LoVo (cell line): ENCODE measurements at regions not wholly inside any gene's neighbourhood (a gene's known extent, or its start where the extent isn't known, plus 50 kb on each side); places are given as distances from the start of the nearest gene placed in this dataset.
"Not testable (repeated sequence)": the region's sequence is repeated elsewhere in the genome, so short reads cannot be mapped to it uniquely, and the experiment has no call there.

ENCODE experiments used
- DNase-seq: peaks from one replicate; pipeline ENCODE4 v3.0.0-alpha.2; 2016; ENCODE audit warnings: low spot score

- DNase-seq: no peak
These were observed 203.4 kb upstream of the NMUR2 start for GRCh38 chr5:152608458-152608857.

- no peak for DNase-seq
These were observed 214.7 kb upstream of the NMUR2 start for GRCh38 chr5:152619756-152620155.

DNA sequence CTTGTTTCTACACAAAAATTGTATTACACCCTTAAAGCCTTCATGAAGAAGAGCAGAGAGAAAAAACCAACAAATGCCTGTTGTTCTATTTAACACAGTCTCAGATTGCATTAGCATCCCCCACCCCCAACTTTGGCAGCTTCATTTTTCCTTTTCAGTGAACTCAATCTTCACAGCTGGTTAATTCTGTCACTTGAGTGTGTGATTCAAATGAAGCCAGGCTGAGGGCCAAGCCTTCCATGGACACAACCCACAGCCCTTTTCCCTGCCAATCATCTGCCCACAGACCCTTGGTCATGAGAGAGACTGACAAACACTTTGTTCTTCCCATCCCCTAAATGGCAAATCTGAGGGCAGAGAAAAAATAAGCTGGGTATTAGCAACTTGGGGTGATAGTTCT, 217.5 kb upstream of the NMUR2 start:
- DNase-seq: no peak

DNA sequence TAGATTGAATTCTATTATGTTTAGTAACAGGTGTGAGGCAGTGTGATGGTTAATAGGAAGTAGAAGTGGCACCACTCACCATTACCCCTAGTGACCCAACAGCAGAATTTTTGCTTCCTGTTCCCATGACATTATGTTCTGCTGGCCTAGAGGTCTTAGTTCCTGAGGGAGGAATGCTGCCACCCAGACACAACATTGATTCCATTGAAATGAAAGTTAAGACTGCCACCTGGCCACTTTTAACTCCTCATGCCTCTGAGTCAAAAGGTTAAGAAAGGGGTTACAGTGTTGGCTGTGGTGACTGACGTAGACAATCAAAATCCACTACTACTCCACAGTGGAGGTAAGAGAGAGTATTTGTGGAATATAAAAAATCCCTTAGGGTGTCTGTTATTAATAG, 218.9 kb upstream of the NMUR2 start:
- DNase-seq: no peak

DNA sequence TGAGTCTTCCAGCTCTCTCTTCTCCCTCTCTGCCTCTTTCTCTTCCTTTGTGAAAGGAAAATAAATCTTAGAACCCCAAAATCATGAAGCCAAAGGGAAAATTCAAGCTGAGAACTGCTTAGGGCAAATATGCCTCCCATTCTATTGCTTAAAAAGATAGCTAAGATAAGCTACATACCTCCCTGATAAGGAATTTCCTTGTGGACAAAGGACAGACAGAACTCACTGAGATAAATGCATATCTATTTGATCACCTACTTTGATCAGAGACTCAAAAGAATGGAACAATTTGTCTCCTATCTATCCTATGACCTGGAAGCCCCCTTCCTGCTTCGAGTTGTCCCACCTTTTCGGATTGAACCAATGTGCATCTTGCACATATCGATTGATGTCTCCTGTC, 220.6 kb upstream of the NMUR2 start:
- no peak for DNase-seq

DNA sequence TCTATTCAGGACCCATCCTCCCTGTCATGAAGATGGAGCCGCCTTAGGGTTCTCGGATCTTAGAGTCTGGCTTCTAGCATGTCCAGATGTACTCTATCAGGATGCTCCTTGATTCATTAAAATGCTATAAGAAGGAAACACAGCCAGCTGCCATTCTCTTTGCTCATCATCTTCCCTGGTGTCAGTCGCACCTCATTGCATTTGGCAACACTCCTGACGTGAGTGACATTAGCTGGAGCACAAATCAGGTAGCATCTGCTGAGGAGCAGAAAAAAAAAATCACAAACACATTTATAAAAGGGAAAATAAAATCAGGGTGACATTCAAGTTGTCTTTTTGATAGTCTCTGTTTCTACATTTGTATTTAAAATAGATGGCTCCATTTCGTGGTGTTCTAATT, 226.1 kb upstream of the NMUR2 start:
- no peak for DNase-seq

DNA sequence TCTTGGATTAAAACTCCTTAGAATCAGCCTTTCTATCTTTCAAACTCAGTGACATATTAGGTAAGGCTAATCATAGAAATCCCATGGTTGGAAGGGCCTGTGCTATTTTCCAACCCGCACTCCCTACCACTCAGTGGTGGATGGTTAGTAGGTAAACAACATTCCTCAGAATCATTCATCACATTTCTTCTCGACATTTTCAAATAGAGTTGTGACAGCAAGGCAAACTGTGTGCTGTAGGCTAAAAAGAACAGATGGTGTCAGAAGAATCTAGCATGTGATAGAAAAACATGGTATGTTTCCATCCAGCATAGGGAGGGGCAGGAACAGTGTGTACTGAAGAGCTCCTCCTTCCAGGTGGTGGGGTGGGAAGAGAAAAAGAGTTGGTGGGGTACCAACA, 227.3 kb upstream of the NMUR2 start:
- DNase-seq: no peak

- no peak for DNase-seq
These were observed 229.5 kb upstream of the NMUR2 start for GRCh38 chr5:152634586-152634985.

DNA sequence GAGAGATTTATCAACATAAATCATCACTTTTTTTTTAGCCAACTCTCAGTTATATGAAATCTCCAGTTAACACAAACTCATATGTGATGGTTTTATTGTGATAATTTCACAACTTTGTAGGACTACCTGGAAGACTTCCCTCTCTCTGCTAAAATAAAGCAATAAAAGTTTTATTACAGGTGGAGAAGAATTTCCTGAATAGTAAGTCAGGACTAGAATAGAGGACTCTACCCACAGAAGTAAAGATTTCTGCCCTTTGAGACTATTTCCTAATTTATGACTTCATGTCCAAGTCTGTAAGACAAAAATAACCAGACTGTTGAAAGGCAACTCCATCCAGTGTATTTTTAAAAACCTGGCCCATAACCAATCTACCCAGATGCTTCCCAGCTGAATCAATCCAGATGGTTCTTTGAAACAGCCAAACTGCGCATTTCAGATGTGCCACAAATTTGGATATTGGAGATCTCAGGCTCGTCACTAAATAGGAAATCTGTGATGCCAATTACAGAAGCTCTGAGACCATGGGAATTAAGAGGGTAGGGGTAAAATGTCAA, 234.0 kb upstream of the NMUR2 start:
- no peak for DNase-seq

- no peak for DNase-seq
These were observed 237.1 kb upstream of the NMUR2 start for GRCh38 chr5:152641970-152642805.

- no peak for DNase-seq
These were observed 237.8 kb upstream of the NMUR2 start for GRCh38 chr5:152642880-152643279.

- DNase-seq: no peak
These were observed 239.1 kb upstream of the NMUR2 start for GRCh38 chr5:152644029-152644728.

DNA sequence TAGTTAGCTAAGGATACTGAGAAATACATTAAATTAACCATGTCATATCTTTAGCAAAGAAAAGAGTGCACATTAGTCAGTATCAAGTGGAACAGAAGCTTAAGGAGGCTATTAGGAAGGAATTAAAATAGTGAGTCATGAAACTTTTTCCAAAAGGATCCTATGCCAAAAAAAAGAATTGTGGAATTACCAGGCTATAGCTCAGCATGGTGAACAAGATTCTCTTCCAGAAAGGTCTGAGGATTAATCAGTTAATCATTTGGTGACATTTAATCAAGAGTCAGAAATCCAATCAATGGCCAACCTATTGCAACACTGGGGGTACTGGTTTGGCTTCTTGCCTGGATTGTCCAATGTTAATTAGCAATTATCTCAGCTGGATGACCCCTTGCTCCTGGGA, 244.5 kb upstream of the NMUR2 start:
- DNase-seq: no peak

DNA sequence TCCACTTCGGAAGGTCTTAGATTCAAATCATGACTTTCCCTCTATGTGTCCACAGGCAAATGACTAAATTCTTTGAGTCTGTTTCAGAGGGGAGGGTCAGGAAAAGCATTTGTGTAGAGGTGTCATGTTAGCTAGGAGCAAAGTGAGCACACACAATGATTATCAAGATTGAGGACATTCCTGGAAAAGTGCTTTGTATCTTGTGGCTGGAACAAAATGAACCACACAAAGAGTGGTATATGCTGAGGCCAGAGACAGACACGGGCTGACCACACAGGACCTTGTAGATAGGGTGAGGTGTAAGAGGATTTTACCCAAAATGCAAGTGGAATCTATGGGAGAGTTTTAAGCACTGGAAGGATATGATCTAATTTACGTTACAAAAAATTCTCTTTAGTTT, 245.3 kb upstream of the NMUR2 start:
- no peak for DNase-seq

- DNase-seq: not testable (repeated sequence)
These were observed 254.4 kb upstream of the NMUR2 start for GRCh38 chr5:152659470-152659869.

DNA sequence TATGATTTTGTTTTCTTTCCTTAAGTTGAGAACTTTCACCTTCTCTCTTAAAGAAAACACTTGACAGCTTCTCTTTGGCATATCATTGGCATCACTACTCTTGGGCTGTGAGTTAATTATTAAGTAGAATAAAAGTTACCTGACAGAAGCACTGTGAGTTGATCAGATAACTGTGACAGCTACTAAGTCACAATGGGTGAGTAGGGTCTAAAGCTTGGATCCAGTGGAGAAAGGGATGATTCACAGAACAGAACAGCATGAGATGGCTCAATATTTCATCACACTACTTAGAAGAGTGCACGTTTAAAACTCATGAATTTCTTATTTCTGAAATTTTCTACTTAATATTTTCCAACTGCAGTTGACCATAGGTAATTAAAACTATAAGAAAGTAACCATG, 268.5 kb upstream of the NMUR2 start:
- DNase-seq: no peak

DNA sequence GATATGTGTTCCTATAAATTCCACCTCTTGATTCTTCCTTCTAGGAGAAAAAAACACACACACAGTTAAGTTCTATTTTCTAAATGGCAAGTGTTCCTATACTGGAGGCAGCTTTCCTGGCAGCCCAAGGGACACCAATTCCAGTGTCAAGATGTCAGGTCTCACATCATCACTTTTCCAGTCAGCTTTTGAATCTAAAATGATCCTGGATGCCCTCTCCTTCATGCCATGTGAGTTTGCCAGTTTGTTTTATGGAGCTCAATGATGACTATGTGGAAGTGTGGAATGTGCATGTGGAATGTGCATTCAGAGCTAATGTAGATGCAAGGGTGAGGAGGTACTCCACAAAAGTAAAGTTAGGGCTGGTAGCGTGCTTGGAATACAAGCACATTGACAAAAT, 269.3 kb upstream of the NMUR2 start:
- DNase-seq: no peak

- no peak for DNase-seq
These were observed 271.1 kb upstream of the NMUR2 start for GRCh38 chr5:152676196-152676595.

- no peak for DNase-seq
These were observed 278.1 kb upstream of the NMUR2 start for GRCh38 chr5:152683205-152683604.

- DNase-seq: no peak
These were observed 281.9 kb upstream of the NMUR2 start for GRCh38 chr5:152686931-152687330.

DNA sequence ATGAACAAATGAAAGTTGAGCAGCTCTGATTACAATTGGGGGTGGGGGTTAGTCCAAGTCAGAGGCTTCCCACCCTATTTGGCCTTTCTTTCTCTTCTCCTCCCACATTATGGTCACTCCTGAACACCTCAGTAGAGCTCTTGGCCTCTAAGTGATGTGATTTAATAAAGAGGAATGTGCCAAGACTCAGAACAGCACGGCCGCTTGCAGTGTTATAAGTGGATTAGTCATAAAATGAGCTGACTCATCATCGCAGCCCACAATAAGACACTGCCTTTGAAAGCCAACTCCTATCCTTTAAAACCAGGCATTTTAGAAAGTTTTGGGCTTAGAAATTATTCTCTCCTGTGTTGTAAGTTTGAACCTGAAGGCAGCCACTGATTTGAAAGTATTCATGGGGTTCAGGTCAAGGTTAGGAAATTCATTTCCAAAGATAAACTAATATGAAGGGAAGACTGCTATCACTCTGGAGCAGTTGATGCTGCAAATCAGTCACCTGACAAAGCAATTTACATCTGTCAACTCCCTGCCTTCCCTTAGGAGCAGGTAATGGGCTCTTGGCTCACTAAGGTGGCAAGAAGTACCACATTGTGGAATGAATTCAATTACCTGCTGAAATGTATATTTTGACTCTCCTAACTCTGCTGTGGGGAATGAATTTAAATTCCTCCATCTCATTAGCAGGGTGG, 283.6 kb upstream of the NMUR2 start:
- peak; percentile 63 for DNase-seq

DNA sequence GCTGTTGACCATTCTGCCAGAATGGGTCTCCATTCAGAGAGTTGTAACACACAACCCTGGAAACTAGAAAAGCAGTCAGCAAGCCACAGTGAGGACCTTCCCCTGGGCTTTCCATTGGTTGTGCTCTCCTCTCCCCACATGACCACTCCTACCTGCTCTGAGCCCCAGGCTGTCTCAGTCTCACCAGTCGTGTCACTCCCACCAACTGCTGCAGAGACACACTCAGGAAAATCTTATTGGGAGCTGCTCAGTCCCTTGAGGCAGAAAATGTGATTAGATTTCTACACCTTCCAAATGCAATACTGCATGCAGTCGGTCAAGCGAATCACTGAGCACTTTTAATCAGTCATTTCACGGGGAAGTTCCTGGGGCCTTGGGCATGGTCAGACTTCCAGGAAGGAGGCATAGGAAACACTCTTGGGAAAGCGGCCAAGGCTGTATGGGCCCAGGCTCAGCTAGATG, 284.2 kb upstream of the NMUR2 start:
- DNase-seq: no peak

DNA sequence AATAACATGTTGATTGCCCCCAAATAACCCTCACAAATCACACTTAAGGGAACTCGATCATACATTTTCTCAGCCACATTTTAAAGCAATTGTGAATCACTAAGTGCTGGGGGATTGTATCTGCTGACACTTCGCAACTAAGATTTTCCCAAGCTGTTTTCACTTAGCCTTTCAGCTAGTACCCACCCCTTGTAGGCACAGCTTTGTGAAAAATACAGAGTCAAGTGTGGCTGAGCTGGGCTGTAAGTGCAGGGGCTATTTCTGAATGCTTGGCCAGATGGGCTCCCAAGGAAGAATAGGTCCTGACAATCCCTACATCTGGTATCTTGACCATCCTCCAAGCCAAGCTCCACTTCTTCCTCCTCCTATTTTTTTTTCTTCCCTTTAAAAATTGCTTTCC, 289.2 kb upstream of the NMUR2 start:
- no peak for DNase-seq
